HepG2 (cell line): ENCODE measurements at regions not wholly inside any gene's neighbourhood (a gene's known extent, or its start where the extent isn't known, plus 50 kb on each side); places are given as distances from the start of the nearest gene placed in this dataset.

Experiments
- ATAC-seq: fragments of 200-7000 bp; cut with Tn5 transposase; 3 replicates; pipeline ENCODE4 v1.9.1; 2020; ENCODE audit warnings: mild to moderate bottlenecking, moderate library complexity
- BruUV-seq: library from RNA; stranded (reverse); fragments of 400-500 nt; replicated peaks from 2 replicates; lab custom pipeline; 2021; lab: Mats Ljungman, UMichigan
- CTCF ChIA-PET: fragments of 300-600 bp; formaldehyde crosslinking; extraction: SDS; loops from one replicate; lab custom pipeline; 2021; ENCODE audit warnings: low total read pairs, inconsistent platforms, low intra/inter-chr PET ratio; lab: Yijun Ruan, JAX
- POLR2A ChIA-PET: fragments of 350-600 bp; sonication (Branson Sonifier 250); formaldehyde crosslinking; loops from one replicate; lab custom pipeline; 2020; ENCODE audit warnings: antibody characterized with exemption, inconsistent platforms; lab: Yijun Ruan, JAX
- DNase-seq: peaks from one replicate; pipeline ENCODE4 v3.0.0-alpha.2; 2015; ENCODE audit warnings: low spot score
- FAIRE-seq: peaks from 3 replicates; lab custom pipeline; 2011; peaks lifted over from hg19 to GRCh38; lab: Jason Lieb, UNC
- H2AFZ ChIP-seq: one replicate; pipeline ENCODE4 v1.6.1; 2011; ENCODE audit warnings: low read length, inconsistent platforms
- H3K27ac ChIP-seq: fragments of 300-600 bp; 3 replicates; pipeline ENCODE4 v1.8.0; 2011; ENCODE audit warnings: mixed run types, mild to moderate bottlenecking, mixed read lengths, low read length, inconsistent platforms; ENCODE audit not compliant: insufficient read depth; ENCODE audit errors: extremely low read length
- H3K27me3 ChIP-seq, 2 experiments: fragments of 200-600 bp in 1 of 2; 2 replicates in 1 of 2; 3 replicates in 1 of 2; pipeline versions ENCODE4 v1.6.0 to v1.8.0; 2011; ENCODE audit warnings: low read length in 2 of 2, mild to moderate bottlenecking in 2 of 2, moderate library complexity in 2 of 2, inconsistent platforms in 1 of 2; ENCODE audit not compliant: insufficient read depth in 2 of 2, control insufficient read depth in 1 of 2
- H3K36me3 ChIP-seq, 2 experiments: fragments of 200-600 bp in 1 of 2; replicated peaks in 1 of 2; 2 replicates in 1 of 2; 3 replicates in 1 of 2; pipeline versions ENCODE4 v1.5.1 to v1.8.0; 2011; ENCODE audit warnings: low read length in 2 of 2, inconsistent platforms in 1 of 2; ENCODE audit not compliant: insufficient read depth in 2 of 2, control insufficient read depth in 1 of 2
- H3K4me1 ChIP-seq: 2 replicates; pipeline ENCODE4 v1.5.1; 2012; ENCODE audit warnings: low read length, inconsistent platforms; ENCODE audit not compliant: insufficient read depth
- H3K4me2 ChIP-seq: 2 replicates; pipeline ENCODE4 v1.6.0; 2011; ENCODE audit warnings: low read depth, low read length, inconsistent platforms
- H3K4me3 ChIP-seq, 3 experiments: fragments of 200-600 bp in 1 of 3; sonication (generic), shearing (Covaris generic) in 1 of 3; replicated peaks in 1 of 3; 2 replicates each; pipeline ENCODE4 v1.5.1; 2011 to 2016; ENCODE audit warnings: low read length in 3 of 3, inconsistent platforms in 2 of 3, low read depth in 2 of 3, mild to moderate bottlenecking in 2 of 3, control low read depth in 1 of 3, mixed read lengths in 1 of 3; ENCODE audit not compliant: insufficient read depth in 1 of 3
- H3K79me2 ChIP-seq: one replicate; pipeline ENCODE4 v1.6.1; 2011; ENCODE audit warnings: low read length, inconsistent platforms; ENCODE audit not compliant: insufficient read depth
- H3K9ac ChIP-seq: 2 replicates; pipeline ENCODE4 v1.6.0; 2011; ENCODE audit warnings: mild to moderate bottlenecking, low read depth, low read length, inconsistent platforms; ENCODE audit not compliant: insufficient read depth
- H3K9me3 ChIP-seq: 2 replicates; pipeline ENCODE4 v1.5.1; 2012; ENCODE audit warnings: mild to moderate bottlenecking, low read length
- H4K20me1 ChIP-seq: 2 replicates; pipeline ENCODE4 v1.6.0; 2011; ENCODE audit warnings: inconsistent platforms, mild to moderate bottlenecking, low read length, moderate library complexity; ENCODE audit not compliant: insufficient read depth
- CCAR2 ChIP-seq: fragments of 200-400 bp; formaldehyde crosslinking; optimal IDR thresholded peaks from 2 replicates; pipeline ENCODE3; 2018; ENCODE audit warnings: low read depth, mild to moderate bottlenecking, low read length, moderate library complexity
- STAG1 ChIP-seq: sonication (generic); formaldehyde crosslinking; IDR thresholded peaks from 2 replicates; pipeline ENCODE4 v1.4.0; 2020; ENCODE audit warnings: missing genetic modification reagents
- ZMYM4 ChIP-seq: sonication (generic); formaldehyde crosslinking; IDR thresholded peaks from 2 replicates; pipeline ENCODE4 v1.8.1; 2023; ENCODE audit warnings: mild to moderate bottlenecking, missing genetic modification reagents
- ZNF75D ChIP-seq: sonication (generic); formaldehyde crosslinking; IDR thresholded peaks from 2 replicates; pipeline ENCODE4 v1.8.1; 2023; ENCODE audit warnings: missing genetic modification reagents, mild to moderate bottlenecking, borderline replicate concordance
- WGBS: methylation state at CpG from one replicate; pipeline ENCODE4 v1.1.6; 2017; ENCODE audit warnings: low lambda C conversion rate; 5-methylcytosine and 5-hydroxymethylcytosine counted together
- in situ Hi-C: cut with HindIII; loops from 2 replicates; pipeline ENCODE4 v1.10.0; 2017; ENCODE audit warnings: low pct_unique_long_range_greater_than_20kb; ENCODE audit not compliant: extremely low pct_ligation_motif_present
- intact Hi-C: fragments of 100-400 bp; cut with micrococcal nuclease; formaldehyde crosslinking; loops from one replicate; pipeline ENCODE4 v1.10.0; 2022; ENCODE audit not compliant: unreplicated experiment
- TF ChIP-seq, protein P1 (sequence below): sonication (generic); formaldehyde crosslinking; IDR thresholded peaks from 2 replicates; pipeline ENCODE4 v1.4.0; 2020; ENCODE audit warnings: missing genetic modification reagents
- TF ChIP-seq, protein P2 (sequence below): sonication (generic); formaldehyde crosslinking; IDR thresholded peaks from 2 replicates; pipeline ENCODE4 v1.5.0; 2020; ENCODE audit warnings: mild to moderate bottlenecking, missing genetic modification reagents, moderate library complexity

DNA sequence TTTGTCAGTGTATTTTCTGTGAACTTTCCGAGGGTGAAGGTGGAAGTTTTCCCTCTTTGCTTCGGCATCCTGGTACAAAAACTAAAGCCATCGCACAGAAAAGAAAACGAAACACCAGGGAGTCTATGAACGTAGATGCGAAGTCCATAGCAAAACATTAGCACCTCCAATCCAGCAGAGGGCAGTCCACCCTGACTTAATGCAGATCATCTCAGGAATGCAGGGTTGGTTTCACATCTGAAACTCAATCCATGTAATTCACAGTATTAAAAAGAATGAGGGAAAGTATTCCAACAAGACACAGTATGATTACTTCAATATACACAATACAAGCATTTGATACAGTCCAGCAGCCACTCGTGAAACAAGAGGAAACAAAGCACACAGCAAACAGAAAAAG is 70.8 kb downstream of the RTP5 start:
- Histone ChIP-seq H3K4me1 (peaks cover 13% of the 10 kb centered on the region), H3K9me3 (peaks cover 23% of the 10 kb centered on the region; the same call in 1 of the 2 replicates), H3K36me3 (no peaks in the 10 kb centered on the region), H3K27me3 (peaks cover 7 to 29% of the 10 kb centered on the region in 2 experiments; a peak in 4 of 5 replicates), H3K9ac (no peak overlapping the region)
- POLR2A ChIA-PET, result no interaction called here
- in situ Hi-C loops (no loop called here), intact Hi-C loops (no loop called here)
- no peak for ATAC-seq
- CTCF ChIA-PET, result no interaction called here
- TF ChIP-seq, protein P1, sequence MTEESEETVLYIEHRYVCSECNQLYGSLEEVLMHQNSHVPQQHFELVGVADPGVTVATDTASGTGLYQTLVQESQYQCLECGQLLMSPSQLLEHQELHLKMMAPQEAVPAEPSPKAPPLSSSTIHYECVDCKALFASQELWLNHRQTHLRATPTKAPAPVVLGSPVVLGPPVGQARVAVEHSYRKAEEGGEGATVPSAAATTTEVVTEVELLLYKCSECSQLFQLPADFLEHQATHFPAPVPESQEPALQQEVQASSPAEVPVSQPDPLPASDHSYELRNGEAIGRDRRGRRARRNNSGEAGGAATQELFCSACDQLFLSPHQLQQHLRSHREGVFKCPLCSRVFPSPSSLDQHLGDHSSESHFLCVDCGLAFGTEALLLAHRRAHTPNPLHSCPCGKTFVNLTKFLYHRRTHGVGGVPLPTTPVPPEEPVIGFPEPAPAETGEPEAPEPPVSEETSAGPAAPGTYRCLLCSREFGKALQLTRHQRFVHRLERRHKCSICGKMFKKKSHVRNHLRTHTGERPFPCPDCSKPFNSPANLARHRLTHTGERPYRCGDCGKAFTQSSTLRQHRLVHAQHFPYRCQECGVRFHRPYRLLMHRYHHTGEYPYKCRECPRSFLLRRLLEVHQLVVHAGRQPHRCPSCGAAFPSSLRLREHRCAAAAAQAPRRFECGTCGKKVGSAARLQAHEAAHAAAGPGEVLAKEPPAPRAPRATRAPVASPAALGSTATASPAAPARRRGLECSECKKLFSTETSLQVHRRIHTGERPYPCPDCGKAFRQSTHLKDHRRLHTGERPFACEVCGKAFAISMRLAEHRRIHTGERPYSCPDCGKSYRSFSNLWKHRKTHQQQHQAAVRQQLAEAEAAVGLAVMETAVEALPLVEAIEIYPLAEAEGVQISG, result peak; percentile 91
- TF ChIP-seq CCAR2 (no peak), ZMYM4 (CRISPR knock-in tag) (0 out of 2 replicates have a peak, but pooled peaks have one; percentile 28), STAG1 (peak; percentile 43; the same call in 1 of the 2 replicates), ZNF75D (no peak)
- TF ChIP-seq, protein P2, sequence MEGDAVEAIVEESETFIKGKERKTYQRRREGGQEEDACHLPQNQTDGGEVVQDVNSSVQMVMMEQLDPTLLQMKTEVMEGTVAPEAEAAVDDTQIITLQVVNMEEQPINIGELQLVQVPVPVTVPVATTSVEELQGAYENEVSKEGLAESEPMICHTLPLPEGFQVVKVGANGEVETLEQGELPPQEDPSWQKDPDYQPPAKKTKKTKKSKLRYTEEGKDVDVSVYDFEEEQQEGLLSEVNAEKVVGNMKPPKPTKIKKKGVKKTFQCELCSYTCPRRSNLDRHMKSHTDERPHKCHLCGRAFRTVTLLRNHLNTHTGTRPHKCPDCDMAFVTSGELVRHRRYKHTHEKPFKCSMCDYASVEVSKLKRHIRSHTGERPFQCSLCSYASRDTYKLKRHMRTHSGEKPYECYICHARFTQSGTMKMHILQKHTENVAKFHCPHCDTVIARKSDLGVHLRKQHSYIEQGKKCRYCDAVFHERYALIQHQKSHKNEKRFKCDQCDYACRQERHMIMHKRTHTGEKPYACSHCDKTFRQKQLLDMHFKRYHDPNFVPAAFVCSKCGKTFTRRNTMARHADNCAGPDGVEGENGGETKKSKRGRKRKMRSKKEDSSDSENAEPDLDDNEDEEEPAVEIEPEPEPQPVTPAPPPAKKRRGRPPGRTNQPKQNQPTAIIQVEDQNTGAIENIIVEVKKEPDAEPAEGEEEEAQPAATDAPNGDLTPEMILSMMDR, result peak; percentile 55
- TF ChIP-seq, all 625 proteins: peak for 4
- H3K4me3 ChIP-seq, result no peak overlapping the region
- 47% methylated on average over 7 of the region's 7 CpGs for WGBS
- DNase-seq (peak; percentile 31), FAIRE-seq (peak; percentile 69)
- H3K4me2 ChIP-seq, result no peak overlapping the region
- no peak overlapping the region for H3K27ac ChIP-seq
- H2AFZ ChIP-seq, result no peak overlapping the region
- H3K79me2 ChIP-seq, result no peaks in the 10 kb centered on the region
- H4K20me1 ChIP-seq, result no peaks in the 10 kb centered on the region
- BruUV-seq, result no TSS peak
